ENCODE measurements at regions not wholly inside any gene's neighbourhood (a gene's known extent, or its start where the extent isn't known, plus 50 kb on each side); places are given as distances from the start of the nearest gene placed in this dataset.
"Not testable (repeated sequence)": the region's sequence is repeated elsewhere in the genome, so short reads cannot be mapped to it uniquely, and the experiment has no call there.

DNA sequence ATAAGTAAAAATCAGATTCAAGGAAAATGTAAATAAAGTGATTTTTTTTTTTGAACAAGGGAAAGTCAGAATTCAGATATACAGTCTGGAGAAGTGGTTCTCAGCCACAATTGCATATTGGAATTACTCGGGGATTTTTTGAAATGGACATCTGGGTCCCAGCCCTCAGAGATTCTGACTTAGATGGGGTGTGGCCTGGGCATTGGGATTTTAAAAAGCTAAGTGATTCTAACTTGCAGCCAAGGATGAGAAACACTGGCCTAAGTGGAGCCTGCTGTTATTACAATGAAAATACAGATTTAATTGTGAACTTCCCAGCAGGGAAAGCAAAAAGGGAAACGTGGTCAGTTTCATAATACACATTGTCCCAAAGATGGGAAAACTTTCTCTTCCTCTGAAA, 273.8 kb downstream of the TTC8 start:
- no peaks in the 10 kb centered on the region for H3K36me3 ChIP-seq (ENCODE audit: insufficient read depth, low read length)
- H3K79me2 ChIP-seq (ENCODE audit: insufficient read depth, low read length) = no peaks in the 10 kb centered on the region
- H2AFZ ChIP-seq (ENCODE audit: low read depth, low read length) = no peak overlapping the region
- TF ChIP-seq, protein P1, sequence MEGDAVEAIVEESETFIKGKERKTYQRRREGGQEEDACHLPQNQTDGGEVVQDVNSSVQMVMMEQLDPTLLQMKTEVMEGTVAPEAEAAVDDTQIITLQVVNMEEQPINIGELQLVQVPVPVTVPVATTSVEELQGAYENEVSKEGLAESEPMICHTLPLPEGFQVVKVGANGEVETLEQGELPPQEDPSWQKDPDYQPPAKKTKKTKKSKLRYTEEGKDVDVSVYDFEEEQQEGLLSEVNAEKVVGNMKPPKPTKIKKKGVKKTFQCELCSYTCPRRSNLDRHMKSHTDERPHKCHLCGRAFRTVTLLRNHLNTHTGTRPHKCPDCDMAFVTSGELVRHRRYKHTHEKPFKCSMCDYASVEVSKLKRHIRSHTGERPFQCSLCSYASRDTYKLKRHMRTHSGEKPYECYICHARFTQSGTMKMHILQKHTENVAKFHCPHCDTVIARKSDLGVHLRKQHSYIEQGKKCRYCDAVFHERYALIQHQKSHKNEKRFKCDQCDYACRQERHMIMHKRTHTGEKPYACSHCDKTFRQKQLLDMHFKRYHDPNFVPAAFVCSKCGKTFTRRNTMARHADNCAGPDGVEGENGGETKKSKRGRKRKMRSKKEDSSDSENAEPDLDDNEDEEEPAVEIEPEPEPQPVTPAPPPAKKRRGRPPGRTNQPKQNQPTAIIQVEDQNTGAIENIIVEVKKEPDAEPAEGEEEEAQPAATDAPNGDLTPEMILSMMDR (IDR thresholded peaks at IDR 0.05; ENCODE audit: insufficient read depth, low read depth, low read length) = no peak
- no peak for TF ChIP-seq EZH2 (IDR thresholded peaks at IDR 0.05; ENCODE audit: insufficient read depth, low read length)
- peaks cover 6% of the 10 kb centered on the region for H3K27me3 ChIP-seq (ENCODE audit: insufficient read depth, low read length)
- H3K9me3 ChIP-seq (ENCODE audit: insufficient read depth, low read depth, low read length) = no peaks in the 10 kb centered on the region
- Mint-ChIP-seq H3K4me1 (ENCODE audit: low read depth, unreplicated experiment) (no peaks in the 10 kb centered on the region), H3K4me3 (ENCODE audit: unreplicated experiment) (no peak overlapping the region), H3K36me3 (ENCODE audit: low read depth, unreplicated experiment) (no peaks in the 10 kb centered on the region), H3K9me3 (ENCODE audit: unreplicated experiment) (peaks cover 10% of the 10 kb centered on the region), H3K27ac (ENCODE audit: unreplicated experiment) (no peak overlapping the region), H3K27me3 (ENCODE audit: low read depth, unreplicated experiment) (peaks cover 15% of the 10 kb centered on the region)
- no peaks in the 10 kb centered on the region for H3K4me1 ChIP-seq (ENCODE audit: insufficient read depth, low read length)
- H3K9ac ChIP-seq (ENCODE audit: low read length) = no peak overlapping the region
- no peak overlapping the region for H3K4me2 ChIP-seq (ENCODE audit: low read length)
- no peak overlapping the region for H3K4me3 ChIP-seq (ENCODE audit: insufficient read depth, low read depth, low read length)
- no peak overlapping the region for H3K27ac ChIP-seq (ENCODE audit: low read depth, low read length)
- no peak for FAIRE-seq
- no peaks in the 10 kb centered on the region for H4K20me1 ChIP-seq (ENCODE audit: insufficient read depth, low read length)
- DNase-seq (ENCODE audit: low read depth) = no peak

DNA sequence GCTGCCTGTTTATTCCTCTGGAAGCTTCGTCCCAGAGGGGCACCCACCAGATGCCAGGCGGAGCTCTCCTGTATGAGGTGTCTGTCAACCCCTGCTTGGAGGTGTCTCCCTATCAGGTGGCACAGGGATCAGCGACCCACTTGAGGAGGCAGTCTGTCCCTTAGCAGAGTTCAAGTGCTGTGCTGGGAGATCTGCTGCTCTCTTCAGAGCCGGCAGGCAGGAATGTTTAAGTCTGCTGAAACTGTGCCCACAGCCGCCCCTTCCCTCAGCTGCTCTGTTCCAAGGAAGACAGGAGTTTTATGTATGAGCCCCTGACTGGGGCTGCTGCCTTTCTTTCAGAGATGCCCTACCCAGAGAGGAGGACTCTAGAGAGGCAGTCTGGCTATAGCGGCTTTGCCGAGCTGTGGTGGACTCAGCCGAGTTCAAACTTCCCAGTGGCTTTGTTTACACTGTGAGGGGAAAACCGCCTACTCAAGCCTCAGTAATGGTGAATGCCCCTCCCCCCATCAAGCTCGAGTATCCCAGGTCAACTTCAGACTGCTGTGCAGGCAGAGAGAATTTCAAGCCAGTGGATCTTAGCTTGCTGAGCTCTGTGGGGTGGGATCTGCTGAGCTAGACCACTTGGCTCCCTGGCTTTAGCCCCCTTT, 279.8 kb downstream of the TTC8 start:
- DNase-seq (ENCODE audit: low read depth); H3K4me3 ChIP-seq (ENCODE audit: insufficient read depth, low read depth, low read length); H3K4me1 ChIP-seq (ENCODE audit: insufficient read depth, low read length); H2AFZ ChIP-seq (ENCODE audit: low read depth, low read length); H3K27ac Mint-ChIP-seq (ENCODE audit: unreplicated experiment); H3K27ac ChIP-seq (ENCODE audit: low read depth, low read length); H3K4me1 Mint-ChIP-seq (ENCODE audit: low read depth, unreplicated experiment); H3K4me3 Mint-ChIP-seq (ENCODE audit: unreplicated experiment); H3K9me3 Mint-ChIP-seq (ENCODE audit: unreplicated experiment); H3K27me3 ChIP-seq (ENCODE audit: insufficient read depth, low read length); H3K79me2 ChIP-seq (ENCODE audit: insufficient read depth, low read length); H3K4me2 ChIP-seq (ENCODE audit: low read length); H3K36me3 ChIP-seq (ENCODE audit: insufficient read depth, low read length); H3K9ac ChIP-seq (ENCODE audit: low read length); H4K20me1 ChIP-seq (ENCODE audit: insufficient read depth, low read length); H3K36me3 Mint-ChIP-seq (ENCODE audit: low read depth, unreplicated experiment); FAIRE-seq; H3K9me3 ChIP-seq (ENCODE audit: insufficient read depth, low read depth, low read length): not testable (repeated sequence)
- H3K27me3 Mint-ChIP-seq (ENCODE audit: low read depth, unreplicated experiment) = peaks cover 19% of the 10 kb centered on the region

DNA sequence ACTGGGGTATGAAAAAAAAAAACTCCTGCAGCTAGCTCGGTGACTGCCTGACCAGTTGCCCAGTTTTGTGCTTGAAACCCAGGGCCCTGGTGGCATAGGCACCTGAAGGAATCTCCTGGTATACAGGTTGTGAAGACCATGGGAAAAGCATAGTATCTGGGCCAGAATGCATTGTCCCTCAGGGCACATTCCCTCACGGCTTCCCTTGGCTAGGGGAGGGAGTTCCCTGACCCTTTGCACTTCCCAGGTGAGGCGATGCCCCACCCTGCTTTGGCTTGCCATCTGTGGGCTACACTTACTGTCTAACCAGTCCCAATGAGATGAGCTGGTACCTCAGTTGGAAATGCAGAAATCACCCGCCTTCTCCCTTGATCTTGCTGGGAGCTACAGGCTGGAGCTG, 280.4 kb downstream of the TTC8 start:
- not testable (repeated sequence) for H3K4me3 Mint-ChIP-seq (ENCODE audit: unreplicated experiment); FAIRE-seq

More for the DNA sequence above, 280.4 kb downstream of the TTC8 start:
- not testable (repeated sequence) for H3K9me3 ChIP-seq (ENCODE audit: insufficient read depth, low read depth, low read length); H4K20me1 ChIP-seq (ENCODE audit: insufficient read depth, low read length); H3K27ac Mint-ChIP-seq (ENCODE audit: unreplicated experiment); H3K36me3 Mint-ChIP-seq (ENCODE audit: low read depth, unreplicated experiment); DNase-seq (ENCODE audit: low read depth); H3K4me2 ChIP-seq (ENCODE audit: low read length); H3K4me1 Mint-ChIP-seq (ENCODE audit: low read depth, unreplicated experiment); H3K79me2 ChIP-seq (ENCODE audit: insufficient read depth, low read length); H3K27me3 ChIP-seq (ENCODE audit: insufficient read depth, low read length); H3K9me3 Mint-ChIP-seq (ENCODE audit: unreplicated experiment); H3K4me3 ChIP-seq (ENCODE audit: insufficient read depth, low read depth, low read length); H3K36me3 ChIP-seq (ENCODE audit: insufficient read depth, low read length); H3K9ac ChIP-seq (ENCODE audit: low read length); H3K4me1 ChIP-seq (ENCODE audit: insufficient read depth, low read length); H3K27ac ChIP-seq (ENCODE audit: low read depth, low read length); H2AFZ ChIP-seq (ENCODE audit: low read depth, low read length)
- peaks cover 19% of the 10 kb centered on the region for H3K27me3 Mint-ChIP-seq (ENCODE audit: low read depth, unreplicated experiment)

Measured in astrocyte (in vitro differentiated cells and primary cell).